WTC11 (cell line): ENCODE measurements at regions not wholly inside any gene's neighbourhood (a gene's known extent, or its start where the extent isn't known, plus 50 kb on each side); places are given as distances from the start of the nearest gene placed in this dataset.

Experiments used
- ATAC-seq: fragments of 200-7000 bp; cut with Tn5 transposase; 2 replicates; pipeline ENCODE4 v1.10.0; 2021; ENCODE audit warnings: mild to moderate bottlenecking, moderate library complexity
- CTCF ChIA-PET: fragments of 300-600 bp; sonication (Branson Sonifier 250); formaldehyde crosslinking; loops from one replicate; lab custom pipeline; 2021; ENCODE audit warnings: antibody characterized with exemption; lab: Charles Lee
- POLR2A ChIA-PET: fragments of 350-600 bp; sonication (Branson Sonifier 250); formaldehyde crosslinking; loops from one replicate; lab custom pipeline; 2021; ENCODE audit warnings: antibody characterized with exemption; lab: Charles Lee
- DNase-seq: peaks from one replicate; pipeline ENCODE4 v3.0.0; 2021; ENCODE audit warnings: low spot score
- H3K27ac Mint-ChIP-seq: 2 replicates; pipeline ENCODE4 v1.8.0; 2021; ENCODE audit warnings: mixed read lengths
- H3K27me3 Mint-ChIP-seq: 2 replicates; pipeline ENCODE4 v1.8.0; 2021; ENCODE audit warnings: low read depth, mild to moderate bottlenecking, moderate library complexity, mixed read lengths
- H3K36me3 Mint-ChIP-seq: 2 replicates; pipeline ENCODE4 v1.8.0; 2021; ENCODE audit warnings: mixed read lengths
- H3K4me1 Mint-ChIP-seq: 2 replicates; pipeline ENCODE4 v1.8.0; 2022; ENCODE audit warnings: mixed read lengths
- H3K4me3 Mint-ChIP-seq: 2 replicates; pipeline ENCODE4 v1.8.0; 2021; ENCODE audit warnings: mild to moderate bottlenecking, moderate library complexity, mixed read lengths
- H3K9me3 Mint-ChIP-seq: 2 replicates; pipeline ENCODE4 v1.8.0; 2021; ENCODE audit warnings: mixed read lengths
- EMX1 ChIP-seq: fragments of 250-450 bp; sonication (Bioruptor Pico); IDR thresholded peaks from 2 replicates; pipeline ENCODE4 v1.8.0; 2021; ENCODE audit warnings: mild to moderate bottlenecking
- FOXJ3 ChIP-seq: sonication (generic); formaldehyde crosslinking; IDR thresholded peaks from 2 replicates; pipeline ENCODE4 v1.9.0; 2021; ENCODE audit warnings: missing genetic modification reagents, mild to moderate bottlenecking, borderline replicate concordance
- GRHL2 ChIP-seq: fragments of 250-450 bp; sonication (Bioruptor Pico); IDR thresholded peaks from 2 replicates; pipeline ENCODE4 v1.8.0; 2022; ENCODE audit warnings: mild to moderate bottlenecking, moderate library complexity; ENCODE audit not compliant: insufficient replicate concordance, severe bottlenecking
- MXD4 ChIP-seq: fragments of 250-450 bp; sonication (Bioruptor Pico); IDR thresholded peaks from 2 replicates; pipeline ENCODE4 v1.8.0; 2021; ENCODE audit warnings: mild to moderate bottlenecking, moderate library complexity, borderline replicate concordance
- OVOL2 ChIP-seq: fragments of 250-450 bp; sonication (Bioruptor Pico); IDR thresholded peaks from 2 replicates; pipeline ENCODE4 v1.9.0; 2021; ENCODE audit warnings: mild to moderate bottlenecking, borderline replicate concordance
- SP1 ChIP-seq: sonication (generic); formaldehyde crosslinking; conservative IDR thresholded peaks from 2 replicates; pipeline ENCODE4 v1.8.1; 2022; ENCODE audit warnings: missing genetic modification reagents
- TCF7 ChIP-seq: sonication (generic); formaldehyde crosslinking; IDR thresholded peaks from 2 replicates; pipeline ENCODE4 v1.8.0; 2022; ENCODE audit warnings: mild to moderate bottlenecking, low read depth, missing genetic modification reagents, moderate library complexity
- TEAD1 ChIP-seq: sonication (generic); formaldehyde crosslinking; IDR thresholded peaks from 2 replicates; pipeline ENCODE4 v1.8.0; 2022; ENCODE audit warnings: mild to moderate bottlenecking, missing genetic modification reagents
- TP53 ChIP-seq: sonication (generic); formaldehyde crosslinking; IDR thresholded peaks from 2 replicates; pipeline ENCODE4 v1.8.1; 2023; ENCODE audit warnings: mild to moderate bottlenecking, missing genetic modification reagents
- ZNF416 ChIP-seq: fragments of 250-450 bp; sonication (Bioruptor Pico); IDR thresholded peaks from 2 replicates; pipeline ENCODE4 v1.9.0; 2021; ENCODE audit warnings: mild to moderate bottlenecking, inconsistent platforms
- TF ChIP-seq, protein P1 (sequence below): sonication (generic); formaldehyde crosslinking; IDR thresholded peaks from 2 replicates; pipeline ENCODE4 v1.8.1; 2023; ENCODE audit warnings: mild to moderate bottlenecking, missing genetic modification reagents, moderate library complexity
- TF ChIP-seq, protein P2 (sequence below): sonication (generic); formaldehyde crosslinking; IDR thresholded peaks from 2 replicates; pipeline ENCODE4 v1.8.1; 2023; ENCODE audit warnings: mild to moderate bottlenecking, missing genetic modification reagents
- TF ChIP-seq, protein P3 (sequence below): fragments of 250-450 bp; sonication (Bioruptor Pico); IDR thresholded peaks from 2 replicates; pipeline ENCODE4 v1.9.0; 2021; ENCODE audit warnings: mild to moderate bottlenecking
- TF ChIP-seq, protein P4 (sequence below): sonication (generic); formaldehyde crosslinking; IDR thresholded peaks from 2 replicates; pipeline ENCODE4 v1.8.1; 2023; ENCODE audit warnings: mild to moderate bottlenecking, missing genetic modification reagents
- TF ChIP-seq, protein P5 (sequence below): fragments of 250-450 bp; sonication (Bioruptor Pico); conservative IDR thresholded peaks from 2 replicates; pipeline ENCODE4 v1.9.0; 2021; ENCODE audit warnings: mild to moderate bottlenecking
- TF ChIP-seq, protein P6 (sequence below): fragments of 200-600 bp; IDR thresholded peaks from 2 replicates; pipeline ENCODE4 v1.8.0; 2022; ENCODE audit warnings: antibody characterized with exemption

DNA sequence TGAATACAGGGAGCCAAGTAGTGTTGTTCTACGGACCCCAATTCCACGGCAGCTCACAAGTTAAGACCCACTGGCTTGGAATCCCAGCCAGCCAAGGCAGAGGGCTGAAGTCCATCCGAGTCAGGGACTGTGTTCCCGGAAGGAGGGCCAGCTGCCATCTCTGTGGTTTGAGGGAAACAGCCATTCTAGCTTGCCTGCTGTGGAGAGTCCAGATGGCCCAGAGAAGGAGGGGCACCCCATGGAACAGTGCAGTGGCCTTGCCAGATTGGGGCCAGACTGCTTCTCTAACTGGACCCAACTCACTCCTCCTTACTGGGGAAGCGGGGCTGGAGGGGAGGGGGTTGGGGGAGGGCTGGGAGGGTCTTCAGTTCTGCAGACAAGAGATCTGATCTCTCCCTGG is 156.4 kb downstream of the FAM181B start:
- H3K4me1 Mint-ChIP-seq, result no peaks in the 10 kb centered on the region; the same call in 1 of the 2 replicates
- DNase-seq (no peak), ATAC-seq (peak; percentile 20)
- ChIA-PET CTCF (interaction anchor here (1.5 kb wide), 1 partner anchor 118 kb away, joined by 7 read pairs; no protein-coding TSS in a partner anchor), POLR2A (no interaction called here)
- no peaks in the 10 kb centered on the region for H3K9me3 Mint-ChIP-seq
- TF ChIP-seq TEAD1, result no peak
- TF ChIP-seq ZNF416 (CRISPR knock-in tag), result no peak
- TF ChIP-seq OVOL2, result no peak
- TF ChIP-seq GRHL2 (CRISPR knock-in tag), result no peak
- TF ChIP-seq, protein P1, sequence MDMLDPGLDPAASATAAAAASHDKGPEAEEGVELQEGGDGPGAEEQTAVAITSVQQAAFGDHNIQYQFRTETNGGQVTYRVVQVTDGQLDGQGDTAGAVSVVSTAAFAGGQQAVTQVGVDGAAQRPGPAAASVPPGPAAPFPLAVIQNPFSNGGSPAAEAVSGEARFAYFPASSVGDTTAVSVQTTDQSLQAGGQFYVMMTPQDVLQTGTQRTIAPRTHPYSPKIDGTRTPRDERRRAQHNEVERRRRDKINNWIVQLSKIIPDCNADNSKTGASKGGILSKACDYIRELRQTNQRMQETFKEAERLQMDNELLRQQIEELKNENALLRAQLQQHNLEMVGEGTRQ (CRISPR knock-in tag), result no peak
- TF ChIP-seq, protein P2, sequence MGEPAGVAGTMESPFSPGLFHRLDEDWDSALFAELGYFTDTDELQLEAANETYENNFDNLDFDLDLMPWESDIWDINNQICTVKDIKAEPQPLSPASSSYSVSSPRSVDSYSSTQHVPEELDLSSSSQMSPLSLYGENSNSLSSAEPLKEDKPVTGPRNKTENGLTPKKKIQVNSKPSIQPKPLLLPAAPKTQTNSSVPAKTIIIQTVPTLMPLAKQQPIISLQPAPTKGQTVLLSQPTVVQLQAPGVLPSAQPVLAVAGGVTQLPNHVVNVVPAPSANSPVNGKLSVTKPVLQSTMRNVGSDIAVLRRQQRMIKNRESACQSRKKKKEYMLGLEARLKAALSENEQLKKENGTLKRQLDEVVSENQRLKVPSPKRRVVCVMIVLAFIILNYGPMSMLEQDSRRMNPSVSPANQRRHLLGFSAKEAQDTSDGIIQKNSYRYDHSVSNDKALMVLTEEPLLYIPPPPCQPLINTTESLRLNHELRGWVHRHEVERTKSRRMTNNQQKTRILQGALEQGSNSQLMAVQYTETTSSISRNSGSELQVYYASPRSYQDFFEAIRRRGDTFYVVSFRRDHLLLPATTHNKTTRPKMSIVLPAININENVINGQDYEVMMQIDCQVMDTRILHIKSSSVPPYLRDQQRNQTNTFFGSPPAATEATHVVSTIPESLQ (CRISPR knock-in tag), result no peak
- no peak for TF ChIP-seq MXD4 (CRISPR knock-in tag)
- TF ChIP-seq FOXJ3 (CRISPR knock-in tag), result no peak
- TF ChIP-seq, protein P3, sequence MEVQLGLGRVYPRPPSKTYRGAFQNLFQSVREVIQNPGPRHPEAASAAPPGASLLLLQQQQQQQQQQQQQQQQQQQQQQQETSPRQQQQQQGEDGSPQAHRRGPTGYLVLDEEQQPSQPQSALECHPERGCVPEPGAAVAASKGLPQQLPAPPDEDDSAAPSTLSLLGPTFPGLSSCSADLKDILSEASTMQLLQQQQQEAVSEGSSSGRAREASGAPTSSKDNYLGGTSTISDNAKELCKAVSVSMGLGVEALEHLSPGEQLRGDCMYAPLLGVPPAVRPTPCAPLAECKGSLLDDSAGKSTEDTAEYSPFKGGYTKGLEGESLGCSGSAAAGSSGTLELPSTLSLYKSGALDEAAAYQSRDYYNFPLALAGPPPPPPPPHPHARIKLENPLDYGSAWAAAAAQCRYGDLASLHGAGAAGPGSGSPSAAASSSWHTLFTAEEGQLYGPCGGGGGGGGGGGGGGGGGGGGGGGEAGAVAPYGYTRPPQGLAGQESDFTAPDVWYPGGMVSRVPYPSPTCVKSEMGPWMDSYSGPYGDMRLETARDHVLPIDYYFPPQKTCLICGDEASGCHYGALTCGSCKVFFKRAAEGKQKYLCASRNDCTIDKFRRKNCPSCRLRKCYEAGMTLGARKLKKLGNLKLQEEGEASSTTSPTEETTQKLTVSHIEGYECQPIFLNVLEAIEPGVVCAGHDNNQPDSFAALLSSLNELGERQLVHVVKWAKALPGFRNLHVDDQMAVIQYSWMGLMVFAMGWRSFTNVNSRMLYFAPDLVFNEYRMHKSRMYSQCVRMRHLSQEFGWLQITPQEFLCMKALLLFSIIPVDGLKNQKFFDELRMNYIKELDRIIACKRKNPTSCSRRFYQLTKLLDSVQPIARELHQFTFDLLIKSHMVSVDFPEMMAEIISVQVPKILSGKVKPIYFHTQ (CRISPR knock-in tag), result no peak
- no peak for TF ChIP-seq SP1 (CRISPR knock-in tag)
- TF ChIP-seq, protein P4, sequence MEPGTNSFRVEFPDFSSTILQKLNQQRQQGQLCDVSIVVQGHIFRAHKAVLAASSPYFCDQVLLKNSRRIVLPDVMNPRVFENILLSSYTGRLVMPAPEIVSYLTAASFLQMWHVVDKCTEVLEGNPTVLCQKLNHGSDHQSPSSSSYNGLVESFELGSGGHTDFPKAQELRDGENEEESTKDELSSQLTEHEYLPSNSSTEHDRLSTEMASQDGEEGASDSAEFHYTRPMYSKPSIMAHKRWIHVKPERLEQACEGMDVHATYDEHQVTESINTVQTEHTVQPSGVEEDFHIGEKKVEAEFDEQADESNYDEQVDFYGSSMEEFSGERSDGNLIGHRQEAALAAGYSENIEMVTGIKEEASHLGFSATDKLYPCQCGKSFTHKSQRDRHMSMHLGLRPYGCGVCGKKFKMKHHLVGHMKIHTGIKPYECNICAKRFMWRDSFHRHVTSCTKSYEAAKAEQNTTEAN, result no peak
- no peak for TF ChIP-seq EMX1
- TF ChIP-seq TP53 (CRISPR knock-in tag), result no peak
- TF ChIP-seq, protein P5, sequence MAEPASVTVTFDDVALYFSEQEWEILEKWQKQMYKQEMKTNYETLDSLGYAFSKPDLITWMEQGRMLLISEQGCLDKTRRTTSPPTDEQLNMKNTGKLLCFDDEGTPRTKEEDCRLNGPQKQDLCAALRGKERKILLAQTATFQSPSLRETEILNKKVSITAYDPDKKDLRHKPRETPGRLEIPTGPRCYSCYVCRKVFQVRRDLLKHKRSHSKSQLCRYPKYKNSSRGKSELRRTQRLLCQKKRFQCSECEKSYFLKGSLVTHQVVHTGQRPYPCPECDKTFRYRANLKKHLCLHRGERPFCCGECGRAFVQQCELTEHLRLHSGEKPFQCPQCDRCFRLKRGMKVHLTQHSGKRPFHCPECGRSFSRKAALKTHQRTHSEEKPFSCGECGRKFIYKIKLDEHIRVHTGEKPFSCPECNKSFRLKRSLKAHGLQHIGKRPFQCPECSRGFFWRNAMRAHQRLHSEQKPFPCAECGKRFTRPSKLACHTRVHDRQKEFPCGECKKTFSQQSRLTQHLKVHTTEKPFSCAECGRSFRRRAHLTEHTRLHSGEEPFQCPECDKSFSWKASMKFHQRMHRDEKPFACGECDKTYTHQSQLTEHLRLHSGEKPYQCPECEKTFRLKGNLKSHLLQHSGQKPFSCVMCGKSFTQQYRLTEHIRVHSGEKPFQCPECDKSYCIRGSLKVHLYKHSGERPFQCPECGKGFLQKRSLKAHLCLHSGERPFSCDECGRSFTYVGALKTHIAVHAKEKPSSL (CRISPR knock-in tag), result no peak
- TF ChIP-seq, protein P6, sequence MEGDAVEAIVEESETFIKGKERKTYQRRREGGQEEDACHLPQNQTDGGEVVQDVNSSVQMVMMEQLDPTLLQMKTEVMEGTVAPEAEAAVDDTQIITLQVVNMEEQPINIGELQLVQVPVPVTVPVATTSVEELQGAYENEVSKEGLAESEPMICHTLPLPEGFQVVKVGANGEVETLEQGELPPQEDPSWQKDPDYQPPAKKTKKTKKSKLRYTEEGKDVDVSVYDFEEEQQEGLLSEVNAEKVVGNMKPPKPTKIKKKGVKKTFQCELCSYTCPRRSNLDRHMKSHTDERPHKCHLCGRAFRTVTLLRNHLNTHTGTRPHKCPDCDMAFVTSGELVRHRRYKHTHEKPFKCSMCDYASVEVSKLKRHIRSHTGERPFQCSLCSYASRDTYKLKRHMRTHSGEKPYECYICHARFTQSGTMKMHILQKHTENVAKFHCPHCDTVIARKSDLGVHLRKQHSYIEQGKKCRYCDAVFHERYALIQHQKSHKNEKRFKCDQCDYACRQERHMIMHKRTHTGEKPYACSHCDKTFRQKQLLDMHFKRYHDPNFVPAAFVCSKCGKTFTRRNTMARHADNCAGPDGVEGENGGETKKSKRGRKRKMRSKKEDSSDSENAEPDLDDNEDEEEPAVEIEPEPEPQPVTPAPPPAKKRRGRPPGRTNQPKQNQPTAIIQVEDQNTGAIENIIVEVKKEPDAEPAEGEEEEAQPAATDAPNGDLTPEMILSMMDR, result no peak
- no peak for TF ChIP-seq TCF7 (CRISPR knock-in tag)
- peaks cover 53% of the 10 kb centered on the region for H3K27me3 Mint-ChIP-seq
- H3K4me3 Mint-ChIP-seq, result no peak overlapping the region
- no peaks in the 10 kb centered on the region for H3K36me3 Mint-ChIP-seq
- no peak overlapping the region for H3K27ac Mint-ChIP-seq
